Nephron progenitor cell (in vitro differentiated cells): ENCODE measurements at regions not wholly inside any gene's neighbourhood (a gene's known extent, or its start where the extent isn't known, plus 50 kb on each side); places are given as distances from the start of the nearest gene placed in this dataset.

Source experiments
- DNase-seq: peaks from one replicate; pipeline ENCODE4 v3.0.0; 2021
- H3K27ac Mint-ChIP-seq: 2 replicates; pipeline ENCODE4 v1.8.0; 2021; ENCODE audit warnings: mild to moderate bottlenecking, moderate library complexity, mixed read lengths
- H3K27me3 Mint-ChIP-seq: 2 replicates; pipeline ENCODE4 v1.8.0; 2021; ENCODE audit warnings: mild to moderate bottlenecking, low read depth, mixed read lengths; ENCODE audit not compliant: poor library complexity
- H3K36me3 Mint-ChIP-seq: 2 replicates; pipeline ENCODE4 v1.8.0; 2021; ENCODE audit warnings: low read depth, mixed read lengths
- H3K4me1 Mint-ChIP-seq: 2 replicates; pipeline ENCODE4 v1.8.0; 2021; ENCODE audit warnings: mixed read lengths
- H3K4me3 Mint-ChIP-seq: 2 replicates; pipeline ENCODE4 v1.8.0; 2021; ENCODE audit warnings: mild to moderate bottlenecking, moderate library complexity, mixed read lengths
- H3K9me3 Mint-ChIP-seq: 2 replicates; pipeline ENCODE4 v1.8.0; 2021; ENCODE audit warnings: mild to moderate bottlenecking, moderate library complexity, mixed read lengths
- CTCF ChIP-seq: fragments of 200-600 bp; sonication (generic); IDR thresholded peaks from 2 replicates; pipeline ENCODE4 v1.5.0; 2021; ENCODE audit warnings: antibody characterized with exemption

GRCh38 chr16:6557353-6558023 is 775.2 kb upstream of the RBFOX1 start:
- Mint-ChIP-seq H3K4me3 (no peak overlapping the region), H3K4me1 (peaks cover 10% of the 10 kb centered on the region), H3K9me3 (no peaks in the 10 kb centered on the region), H3K27me3 (no peaks in the 10 kb centered on the region), H3K36me3 (no peaks in the 10 kb centered on the region), H3K27ac (no peak overlapping the region)
- no peak for DNase-seq
- no peak for TF ChIP-seq CTCF

- Mint-ChIP-seq H3K27ac (no peak overlapping the region), H3K27me3 (peaks cover 6% of the 10 kb centered on the region), H3K36me3 (no peaks in the 10 kb centered on the region), H3K4me3 (no peak overlapping the region), H3K9me3 (no peaks in the 10 kb centered on the region), H3K4me1 (no peaks in the 10 kb centered on the region)
- DNase-seq: no peak
- no peak for TF ChIP-seq CTCF
These were observed 783.2 kb upstream of the RBFOX1 start for GRCh38 chr16:6549415-6549814.

- Mint-ChIP-seq H3K27me3 (peaks cover 6% of the 10 kb centered on the region), H3K4me3 (no peak overlapping the region), H3K9me3 (no peaks in the 10 kb centered on the region), H3K4me1 (no peaks in the 10 kb centered on the region), H3K27ac (no peak overlapping the region), H3K36me3 (no peaks in the 10 kb centered on the region)
- DNase-seq: no peak
- TF ChIP-seq CTCF: no peak
These were observed 784.1 kb upstream of the RBFOX1 start for GRCh38 chr16:6548507-6548906.

GRCh38 chr16:6547131-6547530 is 785.5 kb upstream of the RBFOX1 start:
- H3K4me1 Mint-ChIP-seq: no peaks in the 10 kb centered on the region
- no peak overlapping the region for H3K27ac Mint-ChIP-seq
- no peaks in the 10 kb centered on the region for H3K36me3 Mint-ChIP-seq
- no peak overlapping the region for H3K4me3 Mint-ChIP-seq
- H3K27me3 Mint-ChIP-seq: peaks cover 6% of the 10 kb centered on the region
- no peak for TF ChIP-seq CTCF
- DNase-seq: no peak
- H3K9me3 Mint-ChIP-seq: no peaks in the 10 kb centered on the region

GRCh38 chr16:6545329-6545728 is 787.3 kb upstream of the RBFOX1 start:
- Mint-ChIP-seq H3K9me3 (no peaks in the 10 kb centered on the region), H3K4me3 (no peak overlapping the region), H3K27me3 (peaks cover 6% of the 10 kb centered on the region), H3K27ac (no peak overlapping the region), H3K4me1 (no peaks in the 10 kb centered on the region), H3K36me3 (no peaks in the 10 kb centered on the region)
- DNase-seq: no peak
- TF ChIP-seq CTCF: no peak

GRCh38 chr16:6541267-6541666 is 791.4 kb upstream of the RBFOX1 start:
- TF ChIP-seq CTCF: no peak
- Mint-ChIP-seq H3K4me1 (no peaks in the 10 kb centered on the region), H3K27ac (no peak overlapping the region), H3K9me3 (no peaks in the 10 kb centered on the region), H3K4me3 (no peak overlapping the region), H3K36me3 (no peaks in the 10 kb centered on the region), H3K27me3 (peaks cover 5% of the 10 kb centered on the region)
- DNase-seq: no peak
